ENCODE measurements at regions not wholly inside any gene's neighbourhood (a gene's known extent, or its start where the extent isn't known, plus 50 kb on each side); places are given as distances from the start of the nearest gene placed in this dataset.

- TF ChIP-seq ZFP3 (CRISPR knock-in tag; IDR thresholded peaks at IDR 0.05), result no peak
- TF ChIP-seq POU6F1 (CRISPR knock-in tag; IDR thresholded peaks at IDR 0.05; ENCODE audit: borderline replicate concordance, low read depth), result no peak
- TF ChIP-seq ZC3H10 (CRISPR knock-in tag; IDR thresholded peaks at IDR 0.05), result no peak
- TF ChIP-seq PATZ1 (CRISPR knock-in tag; IDR thresholded peaks at IDR 0.05; ENCODE audit: borderline replicate concordance), result no peak
Measured at GRCh38 chr7:125877246-125877645, 947.6 kb upstream of the POT1 start (continued).

- TF ChIP-seq GLIS3 (CRISPR knock-in tag; IDR thresholded peaks at IDR 0.05), result no peak
- TF ChIP-seq POU6F1 (CRISPR knock-in tag; IDR thresholded peaks at IDR 0.05; ENCODE audit: borderline replicate concordance, low read depth), result no peak
- TF ChIP-seq PPARA (CRISPR knock-in tag; IDR thresholded peaks at IDR 0.05; ENCODE audit: borderline replicate concordance), result no peak
- no peak for ATAC-seq
Measured at GRCh38 chr7:125876431-125876830, 946.8 kb upstream of the POT1 start.

GRCh38 chr7:125871431-125871830 lies 941.8 kb upstream of the POT1 start:
- TF ChIP-seq TCF4 (CRISPR knock-in tag; IDR thresholded peaks at IDR 0.05; ENCODE audit: borderline replicate concordance) (no peak), ZFP30 (CRISPR knock-in tag; IDR thresholded peaks at IDR 0.05) (no peak), CREB5 (CRISPR knock-in tag; IDR thresholded peaks at IDR 0.05; ENCODE audit: low read depth) (no peak)
- ATAC-seq, result no peak

- ATAC-seq, result no peak
- TF ChIP-seq CSDC2 (CRISPR knock-in tag; IDR thresholded peaks at IDR 0.05), result no peak
- no peak for TF ChIP-seq ARNTL (CRISPR knock-in tag; IDR thresholded peaks at IDR 0.05; ENCODE audit: borderline replicate concordance, low read depth)
- no peak for TF ChIP-seq TCF4 (CRISPR knock-in tag; IDR thresholded peaks at IDR 0.05; ENCODE audit: borderline replicate concordance)
- no peak for TF ChIP-seq ISL1 (CRISPR knock-in tag; IDR thresholded peaks at IDR 0.05)
- no peak for TF ChIP-seq ZNF565 (CRISPR knock-in tag; conservative IDR thresholded peaks at IDR 0.05; ENCODE audit: low read depth)
- no peak for TF ChIP-seq RARB (CRISPR knock-in tag; IDR thresholded peaks at IDR 0.05)
Measured at GRCh38 chr7:125857606-125858005, 928.0 kb upstream of the POT1 start.

- ATAC-seq, result no peak
- TF ChIP-seq OSR1 (CRISPR knock-in tag; IDR thresholded peaks at IDR 0.05), result no peak
- TF ChIP-seq CSDC2 (CRISPR knock-in tag; IDR thresholded peaks at IDR 0.05), result no peak
- no peak for TF ChIP-seq PATZ1 (CRISPR knock-in tag; IDR thresholded peaks at IDR 0.05; ENCODE audit: borderline replicate concordance)
- TF ChIP-seq ZNF70 (CRISPR knock-in tag; IDR thresholded peaks at IDR 0.05), result no peak
- TF ChIP-seq ARNTL (CRISPR knock-in tag; IDR thresholded peaks at IDR 0.05; ENCODE audit: borderline replicate concordance, low read depth), result no peak
- TF ChIP-seq ZNF565 (CRISPR knock-in tag; conservative IDR thresholded peaks at IDR 0.05; ENCODE audit: low read depth), result no peak
- TF ChIP-seq SNAI2 (CRISPR knock-in tag; IDR thresholded peaks at IDR 0.05), result no peak
- no peak for TF ChIP-seq TSHZ2 (CRISPR knock-in tag; IDR thresholded peaks at IDR 0.05)
- no peak for TF ChIP-seq PPARA (CRISPR knock-in tag; IDR thresholded peaks at IDR 0.05; ENCODE audit: borderline replicate concordance)
- no peak for TF ChIP-seq TOX (CRISPR knock-in tag; IDR thresholded peaks at IDR 0.05; ENCODE audit: borderline replicate concordance)
- no peak for TF ChIP-seq POU6F1 (CRISPR knock-in tag; IDR thresholded peaks at IDR 0.05; ENCODE audit: borderline replicate concordance, low read depth)
- no peak for TF ChIP-seq ZFP3 (CRISPR knock-in tag; IDR thresholded peaks at IDR 0.05)
- no peak for TF ChIP-seq ZNF8 (CRISPR knock-in tag; IDR thresholded peaks at IDR 0.05)
- no peak for TF ChIP-seq RARB (CRISPR knock-in tag; IDR thresholded peaks at IDR 0.05)
- TF ChIP-seq ZC3H10 (CRISPR knock-in tag; IDR thresholded peaks at IDR 0.05), result no peak
Measured at GRCh38 chr7:125848157-125848556, 918.5 kb upstream of the POT1 start.
